ENCODE measurements at regions not wholly inside any gene's neighbourhood (a gene's known extent, or its start where the extent isn't known, plus 50 kb on each side); places are given as distances from the start of the nearest gene placed in this dataset.

DNA sequence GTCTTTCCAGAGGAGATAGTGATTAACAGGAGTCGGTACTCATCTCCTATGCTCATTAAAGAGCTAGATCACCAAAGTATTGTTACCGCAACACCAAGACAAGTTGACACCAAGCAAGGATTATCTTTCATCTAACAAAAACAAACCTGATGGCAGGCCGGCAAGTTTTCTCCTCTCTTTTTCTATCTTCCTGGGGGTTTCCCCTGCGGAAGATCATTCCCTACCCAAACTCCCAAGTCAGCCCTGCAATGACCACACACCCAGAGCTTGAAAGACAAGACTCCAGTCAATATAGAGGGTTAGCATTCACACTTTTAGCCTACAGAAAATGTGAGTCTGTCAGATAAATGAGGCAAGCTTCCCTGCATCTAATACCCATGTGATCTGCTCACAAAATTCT is 312.1 kb downstream of the SOX9 start:
- TF ChIP-seq, protein P1, sequence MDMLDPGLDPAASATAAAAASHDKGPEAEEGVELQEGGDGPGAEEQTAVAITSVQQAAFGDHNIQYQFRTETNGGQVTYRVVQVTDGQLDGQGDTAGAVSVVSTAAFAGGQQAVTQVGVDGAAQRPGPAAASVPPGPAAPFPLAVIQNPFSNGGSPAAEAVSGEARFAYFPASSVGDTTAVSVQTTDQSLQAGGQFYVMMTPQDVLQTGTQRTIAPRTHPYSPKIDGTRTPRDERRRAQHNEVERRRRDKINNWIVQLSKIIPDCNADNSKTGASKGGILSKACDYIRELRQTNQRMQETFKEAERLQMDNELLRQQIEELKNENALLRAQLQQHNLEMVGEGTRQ (CRISPR knock-in tag; IDR thresholded peaks at IDR 0.05): no peak
- TF ChIP-seq, protein P2, sequence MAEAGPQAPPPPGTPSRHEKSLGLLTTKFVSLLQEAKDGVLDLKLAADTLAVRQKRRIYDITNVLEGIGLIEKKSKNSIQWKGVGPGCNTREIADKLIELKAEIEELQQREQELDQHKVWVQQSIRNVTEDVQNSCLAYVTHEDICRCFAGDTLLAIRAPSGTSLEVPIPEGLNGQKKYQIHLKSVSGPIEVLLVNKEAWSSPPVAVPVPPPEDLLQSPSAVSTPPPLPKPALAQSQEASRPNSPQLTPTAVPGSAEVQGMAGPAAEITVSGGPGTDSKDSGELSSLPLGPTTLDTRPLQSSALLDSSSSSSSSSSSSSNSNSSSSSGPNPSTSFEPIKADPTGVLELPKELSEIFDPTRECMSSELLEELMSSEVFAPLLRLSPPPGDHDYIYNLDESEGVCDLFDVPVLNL (CRISPR knock-in tag; IDR thresholded peaks at IDR 0.05; ENCODE audit: borderline replicate concordance, low read depth): no peak
- no peak for TF ChIP-seq NR3C1 (CRISPR knock-in tag; conservative IDR thresholded peaks at IDR 0.05; ENCODE audit: low read depth)
- no peak for TF ChIP-seq NR2C2 (CRISPR knock-in tag; IDR thresholded peaks at IDR 0.05)
- no peak for TF ChIP-seq NR1H2 (CRISPR knock-in tag; IDR thresholded peaks at IDR 0.05)
- TF ChIP-seq, protein P3, sequence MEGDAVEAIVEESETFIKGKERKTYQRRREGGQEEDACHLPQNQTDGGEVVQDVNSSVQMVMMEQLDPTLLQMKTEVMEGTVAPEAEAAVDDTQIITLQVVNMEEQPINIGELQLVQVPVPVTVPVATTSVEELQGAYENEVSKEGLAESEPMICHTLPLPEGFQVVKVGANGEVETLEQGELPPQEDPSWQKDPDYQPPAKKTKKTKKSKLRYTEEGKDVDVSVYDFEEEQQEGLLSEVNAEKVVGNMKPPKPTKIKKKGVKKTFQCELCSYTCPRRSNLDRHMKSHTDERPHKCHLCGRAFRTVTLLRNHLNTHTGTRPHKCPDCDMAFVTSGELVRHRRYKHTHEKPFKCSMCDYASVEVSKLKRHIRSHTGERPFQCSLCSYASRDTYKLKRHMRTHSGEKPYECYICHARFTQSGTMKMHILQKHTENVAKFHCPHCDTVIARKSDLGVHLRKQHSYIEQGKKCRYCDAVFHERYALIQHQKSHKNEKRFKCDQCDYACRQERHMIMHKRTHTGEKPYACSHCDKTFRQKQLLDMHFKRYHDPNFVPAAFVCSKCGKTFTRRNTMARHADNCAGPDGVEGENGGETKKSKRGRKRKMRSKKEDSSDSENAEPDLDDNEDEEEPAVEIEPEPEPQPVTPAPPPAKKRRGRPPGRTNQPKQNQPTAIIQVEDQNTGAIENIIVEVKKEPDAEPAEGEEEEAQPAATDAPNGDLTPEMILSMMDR (IDR thresholded peaks at IDR 0.05): no peak
- no peak for TF ChIP-seq TP53 (CRISPR knock-in tag; IDR thresholded peaks at IDR 0.05)
- TF ChIP-seq IRF2 (CRISPR knock-in tag; IDR thresholded peaks at IDR 0.05; ENCODE audit: borderline replicate concordance, low read depth): no peak
- TF ChIP-seq, protein P4, sequence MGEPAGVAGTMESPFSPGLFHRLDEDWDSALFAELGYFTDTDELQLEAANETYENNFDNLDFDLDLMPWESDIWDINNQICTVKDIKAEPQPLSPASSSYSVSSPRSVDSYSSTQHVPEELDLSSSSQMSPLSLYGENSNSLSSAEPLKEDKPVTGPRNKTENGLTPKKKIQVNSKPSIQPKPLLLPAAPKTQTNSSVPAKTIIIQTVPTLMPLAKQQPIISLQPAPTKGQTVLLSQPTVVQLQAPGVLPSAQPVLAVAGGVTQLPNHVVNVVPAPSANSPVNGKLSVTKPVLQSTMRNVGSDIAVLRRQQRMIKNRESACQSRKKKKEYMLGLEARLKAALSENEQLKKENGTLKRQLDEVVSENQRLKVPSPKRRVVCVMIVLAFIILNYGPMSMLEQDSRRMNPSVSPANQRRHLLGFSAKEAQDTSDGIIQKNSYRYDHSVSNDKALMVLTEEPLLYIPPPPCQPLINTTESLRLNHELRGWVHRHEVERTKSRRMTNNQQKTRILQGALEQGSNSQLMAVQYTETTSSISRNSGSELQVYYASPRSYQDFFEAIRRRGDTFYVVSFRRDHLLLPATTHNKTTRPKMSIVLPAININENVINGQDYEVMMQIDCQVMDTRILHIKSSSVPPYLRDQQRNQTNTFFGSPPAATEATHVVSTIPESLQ (CRISPR knock-in tag; IDR thresholded peaks at IDR 0.05): no peak
- no peak for TF ChIP-seq RELA (CRISPR knock-in tag; IDR thresholded peaks at IDR 0.05; ENCODE audit: borderline replicate concordance)
- TF ChIP-seq, protein P5, sequence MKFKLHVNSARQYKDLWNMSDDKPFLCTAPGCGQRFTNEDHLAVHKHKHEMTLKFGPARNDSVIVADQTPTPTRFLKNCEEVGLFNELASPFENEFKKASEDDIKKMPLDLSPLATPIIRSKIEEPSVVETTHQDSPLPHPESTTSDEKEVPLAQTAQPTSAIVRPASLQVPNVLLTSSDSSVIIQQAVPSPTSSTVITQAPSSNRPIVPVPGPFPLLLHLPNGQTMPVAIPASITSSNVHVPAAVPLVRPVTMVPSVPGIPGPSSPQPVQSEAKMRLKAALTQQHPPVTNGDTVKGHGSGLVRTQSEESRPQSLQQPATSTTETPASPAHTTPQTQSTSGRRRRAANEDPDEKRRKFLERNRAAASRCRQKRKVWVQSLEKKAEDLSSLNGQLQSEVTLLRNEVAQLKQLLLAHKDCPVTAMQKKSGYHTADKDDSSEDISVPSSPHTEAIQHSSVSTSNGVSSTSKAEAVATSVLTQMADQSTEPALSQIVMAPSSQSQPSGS (CRISPR knock-in tag; IDR thresholded peaks at IDR 0.05; ENCODE audit: borderline replicate concordance, low read depth): no peak
- H3K36me3 Mint-ChIP-seq: no peaks in the 10 kb centered on the region
- H3K9me3 Mint-ChIP-seq: no peaks in the 10 kb centered on the region
- no peaks in the 10 kb centered on the region; the same call in 1 of the 2 replicates for H3K27me3 Mint-ChIP-seq (ENCODE audit: low read depth)
- DNase-seq (ENCODE audit: low spot score) (no peak), ATAC-seq (no peak)
- no peak overlapping the region for H3K4me3 Mint-ChIP-seq
- ChIA-PET CTCF (interaction anchor here (0.5 to 1.2 kb wide), 2 partner anchors 311 to 312 kb away, joined by 3 to 4 read pairs; partner anchors contain the start of gene SOX9), POLR2A (no interaction called here)
- peaks cover 7% of the 10 kb centered on the region for H3K4me1 Mint-ChIP-seq
- no peak overlapping the region for H3K27ac Mint-ChIP-seq

DNA sequence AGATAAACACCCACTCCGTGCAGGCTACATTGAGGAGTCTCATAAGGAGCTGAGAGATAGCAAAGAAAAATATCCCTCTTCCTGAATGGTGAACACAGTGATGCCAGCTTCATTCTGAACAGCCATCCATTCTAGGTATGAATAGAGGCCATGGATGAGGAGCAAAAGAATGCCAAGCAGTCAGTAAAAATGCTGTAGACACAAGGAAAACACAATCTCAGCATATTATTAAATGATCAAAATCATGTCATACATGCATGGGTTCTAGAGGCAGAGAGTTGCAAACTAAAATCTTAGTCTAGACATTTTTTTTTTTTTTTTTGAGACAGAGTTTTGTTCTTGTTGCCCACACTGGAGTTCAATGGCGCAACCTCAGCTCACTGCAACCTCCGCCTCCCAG is 313.0 kb downstream of the SOX9 start:
- no peak for DNase-seq (ENCODE audit: low spot score)
- Mint-ChIP-seq H3K4me1 (peaks cover 7% of the 10 kb centered on the region), H3K4me3 (no peak overlapping the region), H3K27me3 (ENCODE audit: low read depth) (no peaks in the 10 kb centered on the region; the same call in 1 of the 2 replicates), H3K36me3 (no peaks in the 10 kb centered on the region), H3K27ac (no peak overlapping the region), H3K9me3 (no peaks in the 10 kb centered on the region)
- CTCF ChIA-PET: interaction anchor here (0.6 to 1.0 kb wide), 2 partner anchors 123 to 179 kb away, joined by 3 read pairs; no protein-coding TSS in a partner anchor
- POLR2A ChIA-PET: no interaction called here
- no peak for ATAC-seq
- TF ChIP-seq ELF4 (CRISPR knock-in tag; IDR thresholded peaks at IDR 0.05; ENCODE audit: low read depth) (no peak), ESRRA (CRISPR knock-in tag; IDR thresholded peaks at IDR 0.05; ENCODE audit: borderline replicate concordance) (no peak), NR3C1 (CRISPR knock-in tag; conservative IDR thresholded peaks at IDR 0.05; ENCODE audit: low read depth) (no peak), NFYB (CRISPR knock-in tag; conservative IDR thresholded peaks at IDR 0.05; ENCODE audit: low read depth) (no peak)
- TF ChIP-seq, protein P6, sequence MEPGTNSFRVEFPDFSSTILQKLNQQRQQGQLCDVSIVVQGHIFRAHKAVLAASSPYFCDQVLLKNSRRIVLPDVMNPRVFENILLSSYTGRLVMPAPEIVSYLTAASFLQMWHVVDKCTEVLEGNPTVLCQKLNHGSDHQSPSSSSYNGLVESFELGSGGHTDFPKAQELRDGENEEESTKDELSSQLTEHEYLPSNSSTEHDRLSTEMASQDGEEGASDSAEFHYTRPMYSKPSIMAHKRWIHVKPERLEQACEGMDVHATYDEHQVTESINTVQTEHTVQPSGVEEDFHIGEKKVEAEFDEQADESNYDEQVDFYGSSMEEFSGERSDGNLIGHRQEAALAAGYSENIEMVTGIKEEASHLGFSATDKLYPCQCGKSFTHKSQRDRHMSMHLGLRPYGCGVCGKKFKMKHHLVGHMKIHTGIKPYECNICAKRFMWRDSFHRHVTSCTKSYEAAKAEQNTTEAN (CRISPR knock-in tag; IDR thresholded peaks at IDR 0.05): no peak
- TF ChIP-seq, protein P7, sequence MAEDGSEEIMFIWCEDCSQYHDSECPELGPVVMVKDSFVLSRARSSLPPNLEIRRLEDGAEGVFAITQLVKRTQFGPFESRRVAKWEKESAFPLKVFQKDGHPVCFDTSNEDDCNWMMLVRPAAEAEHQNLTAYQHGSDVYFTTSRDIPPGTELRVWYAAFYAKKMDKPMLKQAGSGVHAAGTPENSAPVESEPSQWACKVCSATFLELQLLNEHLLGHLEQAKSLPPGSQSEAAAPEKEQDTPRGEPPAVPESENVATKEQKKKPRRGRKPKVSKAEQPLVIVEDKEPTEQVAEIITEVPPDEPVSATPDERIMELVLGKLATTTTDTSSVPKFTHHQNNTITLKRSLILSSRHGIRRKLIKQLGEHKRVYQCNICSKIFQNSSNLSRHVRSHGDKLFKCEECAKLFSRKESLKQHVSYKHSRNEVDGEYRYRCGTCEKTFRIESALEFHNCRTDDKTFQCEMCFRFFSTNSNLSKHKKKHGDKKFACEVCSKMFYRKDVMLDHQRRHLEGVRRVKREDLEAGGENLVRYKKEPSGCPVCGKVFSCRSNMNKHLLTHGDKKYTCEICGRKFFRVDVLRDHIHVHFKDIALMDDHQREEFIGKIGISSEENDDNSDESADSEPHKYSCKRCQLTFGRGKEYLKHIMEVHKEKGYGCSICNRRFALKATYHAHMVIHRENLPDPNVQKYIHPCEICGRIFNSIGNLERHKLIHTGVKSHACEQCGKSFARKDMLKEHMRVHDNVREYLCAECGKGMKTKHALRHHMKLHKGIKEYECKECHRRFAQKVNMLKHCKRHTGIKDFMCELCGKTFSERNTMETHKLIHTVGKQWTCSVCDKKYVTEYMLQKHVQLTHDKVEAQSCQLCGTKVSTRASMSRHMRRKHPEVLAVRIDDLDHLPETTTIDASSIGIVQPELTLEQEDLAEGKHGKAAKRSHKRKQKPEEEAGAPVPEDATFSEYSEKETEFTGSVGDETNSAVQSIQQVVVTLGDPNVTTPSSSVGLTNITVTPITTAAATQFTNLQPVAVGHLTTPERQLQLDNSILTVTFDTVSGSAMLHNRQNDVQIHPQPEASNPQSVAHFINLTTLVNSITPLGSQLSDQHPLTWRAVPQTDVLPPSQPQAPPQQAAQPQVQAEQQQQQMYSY (CRISPR knock-in tag; IDR thresholded peaks at IDR 0.05): no peak
- TF ChIP-seq, protein P8, sequence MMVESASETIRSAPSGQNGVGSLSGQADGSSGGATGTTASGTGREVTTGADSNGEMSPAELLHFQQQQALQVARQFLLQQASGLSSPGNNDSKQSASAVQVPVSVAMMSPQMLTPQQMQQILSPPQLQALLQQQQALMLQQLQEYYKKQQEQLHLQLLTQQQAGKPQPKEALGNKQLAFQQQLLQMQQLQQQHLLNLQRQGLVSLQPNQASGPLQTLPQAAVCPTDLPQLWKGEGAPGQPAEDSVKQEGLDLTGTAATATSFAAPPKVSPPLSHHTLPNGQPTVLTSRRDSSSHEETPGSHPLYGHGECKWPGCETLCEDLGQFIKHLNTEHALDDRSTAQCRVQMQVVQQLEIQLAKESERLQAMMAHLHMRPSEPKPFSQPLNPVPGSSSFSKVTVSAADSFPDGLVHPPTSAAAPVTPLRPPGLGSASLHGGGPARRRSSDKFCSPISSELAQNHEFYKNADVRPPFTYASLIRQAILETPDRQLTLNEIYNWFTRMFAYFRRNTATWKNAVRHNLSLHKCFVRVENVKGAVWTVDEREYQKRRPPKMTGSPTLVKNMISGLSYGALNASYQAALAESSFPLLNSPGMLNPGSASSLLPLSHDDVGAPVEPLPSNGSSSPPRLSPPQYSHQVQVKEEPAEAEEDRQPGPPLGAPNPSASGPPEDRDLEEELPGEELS (CRISPR knock-in tag; IDR thresholded peaks at IDR 0.05): no peak
- TF ChIP-seq, protein P9, sequence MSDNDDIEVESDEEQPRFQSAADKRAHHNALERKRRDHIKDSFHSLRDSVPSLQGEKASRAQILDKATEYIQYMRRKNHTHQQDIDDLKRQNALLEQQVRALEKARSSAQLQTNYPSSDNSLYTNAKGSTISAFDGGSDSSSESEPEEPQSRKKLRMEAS (CRISPR knock-in tag; IDR thresholded peaks at IDR 0.05): no peak

Measured in WTC11 (cell line).